ENCODE measurements at regions not wholly inside any gene's neighbourhood (a gene's known extent, or its start where the extent isn't known, plus 50 kb on each side); places are given as distances from the start of the nearest gene placed in this dataset.

DNA sequence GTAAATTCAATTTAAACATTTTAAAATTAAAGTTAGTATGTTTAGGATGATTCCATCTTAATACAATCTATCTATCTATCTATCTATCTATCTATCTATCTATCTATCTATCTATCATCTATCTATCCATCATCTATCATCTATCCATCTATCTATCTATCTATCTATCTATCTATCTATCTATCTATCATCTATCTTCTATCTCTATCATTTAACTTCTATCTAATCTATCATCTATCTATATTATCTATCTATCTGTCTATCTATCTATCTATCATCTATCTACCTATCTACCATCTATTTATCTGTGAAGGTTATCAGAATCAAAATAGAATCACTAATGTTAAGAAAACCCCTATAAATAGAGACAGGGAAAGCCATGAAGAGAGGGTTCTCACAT, 78.3 kb downstream of the RAMP3 start:
- ChIA-PET CTCF (no interaction called here), POLR2A (no interaction called here)
- no peak for TF ChIP-seq CTCF (IDR thresholded peaks at IDR 0.05; ENCODE audit: control extremely low read depth, extremely low read depth, low read depth, missing control alignments)
- no peak for DNase-seq (ENCODE audit: extremely low spot score)

GRCh38 chr7:45236666-45237065, 79.1 kb downstream of the RAMP3 start:
- TF ChIP-seq CTCF (IDR thresholded peaks at IDR 0.05; ENCODE audit: control extremely low read depth, extremely low read depth, low read depth, missing control alignments): no peak
- ChIA-PET CTCF (interaction anchor here (1.2 to 3.4 kb wide), 4 partner anchors 19 to 24 kb away, joined by 3 to 10 read pairs (median 5); no protein-coding TSS in a partner anchor), POLR2A (no interaction called here)
- DNase-seq (ENCODE audit: extremely low spot score): no peak

GRCh38 chr7:45237788-45238461, 80.3 kb downstream of the RAMP3 start:
- no peak for TF ChIP-seq CTCF (IDR thresholded peaks at IDR 0.05; ENCODE audit: control extremely low read depth, extremely low read depth, low read depth, missing control alignments)
- DNase-seq (ENCODE audit: extremely low spot score): no peak
- CTCF ChIA-PET: interaction anchor here (1.2 to 3.4 kb wide), 4 partner anchors 18 to 23 kb away, joined by 3 to 10 read pairs (median 5); no protein-coding TSS in a partner anchor
- POLR2A ChIA-PET: no interaction called here

DNA sequence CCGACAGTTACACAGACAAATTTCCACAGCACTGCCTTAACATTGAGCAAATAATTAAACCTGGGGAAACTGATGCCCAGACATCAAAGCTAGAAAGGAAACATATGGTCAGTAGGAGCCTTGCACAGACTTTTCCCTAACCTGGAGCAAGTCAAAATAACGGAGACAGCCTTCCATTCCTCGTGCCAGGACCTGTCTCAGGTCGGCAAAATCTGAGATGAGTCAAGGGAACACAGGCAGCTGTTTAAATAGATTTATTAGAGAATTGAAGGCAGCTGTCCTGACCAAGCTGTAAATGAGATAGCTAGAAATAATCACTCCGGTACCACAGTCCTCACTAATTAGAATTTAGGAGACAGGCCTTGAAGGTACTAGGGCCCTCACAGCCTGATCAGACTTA, 81.2 kb downstream of the RAMP3 start:
- POLR2A ChIA-PET: no interaction called here
- CTCF ChIA-PET: interaction anchor here (3.4 kb wide), 1 partner anchor 20 kb away, joined by 10 read pairs; no protein-coding TSS in a partner anchor
- TF ChIP-seq CTCF (IDR thresholded peaks at IDR 0.05; ENCODE audit: control extremely low read depth, extremely low read depth, low read depth, missing control alignments): no peak
- DNase-seq (ENCODE audit: extremely low spot score): no peak

DNA sequence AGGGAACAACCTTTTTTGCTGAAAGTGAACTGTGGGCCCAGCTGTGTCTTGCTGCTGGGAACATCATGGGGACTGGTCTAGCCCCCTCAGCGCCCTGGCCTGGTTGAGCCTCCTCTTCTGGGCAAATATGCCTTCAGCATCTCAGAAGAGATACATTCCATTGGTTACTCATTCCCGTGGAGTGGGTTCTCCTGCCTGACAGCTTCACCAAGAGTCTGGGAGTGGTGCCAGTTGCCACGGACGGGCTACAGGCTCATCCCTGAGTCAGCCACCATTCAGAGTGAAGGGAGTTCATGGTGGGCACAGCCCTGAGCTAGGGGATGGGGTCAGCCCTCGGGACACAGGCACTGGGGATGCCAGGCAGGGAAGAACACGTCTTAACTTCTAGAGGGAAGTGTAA, 81.9 kb downstream of the RAMP3 start:
- ChIA-PET POLR2A (no interaction called here), CTCF (interaction anchor here (1.0 to 3.4 kb wide), 2 partner anchors 20 to 21 kb away, joined by 5 to 10 read pairs; no protein-coding TSS in a partner anchor)
- no peak for TF ChIP-seq CTCF (IDR thresholded peaks at IDR 0.05; ENCODE audit: control extremely low read depth, extremely low read depth, low read depth, missing control alignments)
- DNase-seq (ENCODE audit: extremely low spot score): no peak

DNA sequence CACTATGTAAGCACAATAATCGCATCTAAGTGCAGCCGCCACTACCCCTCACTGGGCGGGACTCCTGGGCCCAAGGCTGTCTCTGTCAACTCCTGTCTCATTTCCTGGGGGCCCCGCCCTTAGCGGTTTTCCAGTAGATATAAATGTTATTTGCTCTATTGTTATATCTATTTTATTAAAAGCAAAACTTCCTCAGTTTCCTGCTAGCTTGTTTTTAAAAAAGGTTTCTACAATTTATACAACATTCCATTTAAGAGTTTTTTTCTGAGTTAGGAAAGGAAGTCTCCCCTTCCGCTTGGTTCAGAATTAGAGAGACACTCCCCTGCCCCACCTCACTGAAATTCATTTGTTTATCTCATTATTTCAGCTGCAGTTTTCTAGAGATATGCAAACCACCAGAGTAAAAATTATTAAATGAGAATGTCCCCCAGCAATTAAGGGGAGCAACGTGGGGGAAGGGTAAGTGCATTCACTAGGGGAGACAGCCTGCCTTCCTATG, 82.7 kb downstream of the RAMP3 start:
- no peak for DNase-seq (ENCODE audit: extremely low spot score)
- ChIA-PET CTCF (interaction anchor here (0.8 to 1.0 kb wide), 3 partner anchors 11 to 20 kb away, joined by 3 to 5 read pairs (median 3); no protein-coding TSS in a partner anchor), POLR2A (no interaction called here)
- TF ChIP-seq CTCF (IDR thresholded peaks at IDR 0.05; ENCODE audit: control extremely low read depth, extremely low read depth, low read depth, missing control alignments): no peak

Data from GM10248 (cell line).